Endothelial cell of umbilical vein (primary cell): ENCODE measurements at regions not wholly inside any gene's neighbourhood (a gene's known extent, or its start where the extent isn't known, plus 50 kb on each side); places are given as distances from the start of the nearest gene placed in this dataset.

Experiments used
- BruUV-seq: library from RNA; stranded (reverse); fragments of 400-500 nt; replicated peaks from 2 replicates; lab custom pipeline; 2021; lab: Mats Ljungman, UMichigan
- CTCF ChIA-PET: fragments of 300-600, 350-600 bp; sonication (Branson Sonifier 250); formaldehyde crosslinking; loops from one replicate; lab custom pipeline; 2021; ENCODE audit warnings: antibody characterized with exemption, inconsistent platforms; lab: Charles Lee
- POLR2A ChIA-PET: fragments of 300-600, 350-600 bp; sonication (Branson Sonifier 250); formaldehyde crosslinking; loops from one replicate; lab custom pipeline; 2021; ENCODE audit warnings: antibody characterized with exemption, inconsistent platforms; lab: Charles Lee
- DNase-seq: peaks from one replicate; pipeline ENCODE4 v3.0.0-alpha.2; 2011; ENCODE audit warnings: low read depth, low spot score
- FAIRE-seq: peaks from 2 replicates; lab custom pipeline; 2011; peaks lifted over from hg19 to GRCh38; lab: Jason Lieb, UNC
- H2AFZ ChIP-seq: 2 replicates; pipeline ENCODE4 v1.6.0; 2012; ENCODE audit warnings: low read depth, low read length, control low read depth, inconsistent platforms
- H3K27ac ChIP-seq: 2 replicates; pipeline ENCODE4 v1.5.1; 2011; ENCODE audit warnings: low read depth, mild to moderate bottlenecking, control low read depth, low read length, moderate library complexity; ENCODE audit not compliant: insufficient read depth
- H3K27me3 ChIP-seq, 2 experiments: 2 replicates each; pipeline versions ENCODE4 v1.6.0 to v1.6.1; 2011; ENCODE audit warnings: low read length in 2 of 2, mixed read lengths in 1 of 2; ENCODE audit not compliant: control insufficient read depth in 2 of 2, insufficient read depth in 2 of 2
- H3K36me3 ChIP-seq, 2 experiments: 2 replicates in 1 of 2; 3 replicates in 1 of 2; pipeline ENCODE4 v1.5.1; 2011; ENCODE audit warnings: low read length in 2 of 2, mild to moderate bottlenecking in 1 of 2, moderate library complexity in 1 of 2; ENCODE audit not compliant: control insufficient read depth in 2 of 2, insufficient read depth in 2 of 2; ENCODE audit errors: extremely low read depth in 1 of 2
- H3K4me1 ChIP-seq: 3 replicates; pipeline ENCODE4 v1.5.1; 2011; ENCODE audit warnings: mild to moderate bottlenecking, low read length; ENCODE audit not compliant: control insufficient read depth, insufficient read depth; ENCODE audit errors: extremely low read depth
- H3K4me2 ChIP-seq: 2 replicates; pipeline ENCODE4 v1.6.1; 2011; ENCODE audit warnings: low read length, control low read depth, mixed read lengths; ENCODE audit not compliant: insufficient read depth
- H3K4me3 ChIP-seq, 3 experiments: fragments of 200-600 bp in 1 of 3; sonication (generic), shearing (Covaris generic) in 1 of 3; replicated peaks in 1 of 3; 2 replicates each; pipeline ENCODE4 v1.5.1; 2011 to 2016; ENCODE audit warnings: control low read depth in 3 of 3, low read length in 3 of 3, mild to moderate bottlenecking in 2 of 3, inconsistent platforms in 1 of 3, low read depth in 1 of 3, moderate library complexity in 1 of 3; ENCODE audit not compliant: insufficient read depth in 1 of 3
- H3K79me2 ChIP-seq: 2 replicates; pipeline ENCODE4 v1.6.0; 2012; ENCODE audit warnings: low read length, inconsistent platforms; ENCODE audit not compliant: control insufficient read depth, insufficient read depth
- H3K9ac ChIP-seq: replicated peaks from 2 replicates; pipeline ENCODE3; 2011; ENCODE audit warnings: low read length, control low read depth; ENCODE audit not compliant: insufficient read depth; ENCODE audit errors: extremely low read depth
- H3K9me1 ChIP-seq: replicated peaks from 3 replicates; pipeline ENCODE4 v1.6.0; 2011; ENCODE audit warnings: mild to moderate bottlenecking, low read length; ENCODE audit not compliant: control insufficient read depth, insufficient read depth; ENCODE audit errors: extremely low read depth
- H3K9me3 ChIP-seq: replicated peaks from 2 replicates; pipeline ENCODE4 v1.5.1; 2012; ENCODE audit warnings: low read length, inconsistent platforms; ENCODE audit not compliant: control insufficient read depth, insufficient read depth
- H4K20me1 ChIP-seq: replicated peaks from 2 replicates; pipeline ENCODE3; 2011; ENCODE audit warnings: mild to moderate bottlenecking, low read length; ENCODE audit not compliant: control insufficient read depth, insufficient read depth; ENCODE audit errors: extremely low read depth
- EZH2 ChIP-seq: IDR thresholded peaks from 2 replicates; pipeline ENCODE4 v1.6.1; 2012; ENCODE audit warnings: borderline replicate concordance, low read depth, mild to moderate bottlenecking, moderate library complexity, low read length, inconsistent platforms; ENCODE audit not compliant: severe bottlenecking
- FOS ChIP-seq: IDR thresholded peaks from 2 replicates; pipeline ENCODE4 v1.6.1; 2011; ENCODE audit warnings: mild to moderate bottlenecking, low read length, moderate library complexity, borderline replicate concordance; ENCODE audit not compliant: insufficient read depth
- GATA2 ChIP-seq: IDR thresholded peaks from 2 replicates; pipeline ENCODE4 v1.7.0; 2011; ENCODE audit warnings: low read depth, mild to moderate bottlenecking, moderate library complexity, mixed read lengths, low read length; ENCODE audit not compliant: insufficient read length, insufficient read depth
- JUN ChIP-seq: IDR thresholded peaks from 2 replicates; pipeline ENCODE4 v1.6.1; 2011; ENCODE audit warnings: borderline replicate concordance, low read depth; ENCODE audit not compliant: insufficient read length, insufficient read depth
- MAX ChIP-seq: IDR thresholded peaks from 2 replicates; pipeline ENCODE4 v1.6.1; 2011; ENCODE audit not compliant: insufficient read depth, insufficient read length
- MYC ChIP-seq: IDR thresholded peaks from one replicate; pipeline ENCODE4 v1.6.1; 2011; ENCODE audit warnings: mild to moderate bottlenecking, low read depth, low read length
- POLR2A ChIP-seq: IDR thresholded peaks from 2 replicates; pipeline ENCODE4 v1.6.1; 2012; ENCODE audit warnings: low read depth, mild to moderate bottlenecking, control low read depth, low read length
- POLR2AphosphoS5 ChIP-seq: IDR thresholded peaks from 2 replicates; pipeline ENCODE4 v1.6.1; 2012; ENCODE audit warnings: low read depth, mild to moderate bottlenecking, control low read depth, low read length, moderate library complexity; ENCODE audit not compliant: insufficient read depth
- dilution Hi-C: fragments of 300-500 bp; cut with MboI; formaldehyde crosslinking; loops from one replicate; pipeline ENCODE4 v1.15.0; 2019; ENCODE audit warnings: low sequenced_read_pairs; ENCODE audit not compliant: extremely low pct_ligation_motif_present
- intact Hi-C: fragments of 100-400 bp; cut with micrococcal nuclease; formaldehyde crosslinking; loops from one replicate; pipeline ENCODE4 v1.10.0; 2022
- TF ChIP-seq, protein P1 (sequence below), 2 donors: IDR thresholded peaks; 1 replicate in 1 of 2; 2 replicates in 1 of 2; pipeline ENCODE4 v1.5.1; 2011; ENCODE audit warnings: low read length in 2 of 2, mild to moderate bottlenecking in 2 of 2, moderate library complexity in 2 of 2, control low read depth in 1 of 2, inconsistent platforms in 1 of 2, low read depth in 1 of 2; ENCODE audit not compliant: insufficient read depth in 1 of 2; ENCODE audit errors: extremely low read depth in 1 of 2

- FAIRE-seq (no peak), DNase-seq (no peak)
- H2AFZ ChIP-seq = no peak overlapping the region
- no peaks in the 10 kb centered on the region for H3K4me1 ChIP-seq
- dilution Hi-C loops = no loop called here
- H3K36me3 ChIP-seq = no peaks in the 10 kb centered on the region
- H3K9me3 ChIP-seq = no peaks in the 10 kb centered on the region
- intact Hi-C loops = no loop called here
- no peak overlapping the region for H3K4me2 ChIP-seq
- H3K4me3 ChIP-seq = no peak overlapping the region
- H3K9me1 ChIP-seq = no peaks in the 10 kb centered on the region
- TF ChIP-seq POLR2AphosphoS5 (no peak), MYC (no peak), POLR2A (no peak), EZH2 (no peak), JUN (no peak), FOS (no peak), MAX (no peak), GATA2 (no peak)
- TF ChIP-seq, protein P1, sequence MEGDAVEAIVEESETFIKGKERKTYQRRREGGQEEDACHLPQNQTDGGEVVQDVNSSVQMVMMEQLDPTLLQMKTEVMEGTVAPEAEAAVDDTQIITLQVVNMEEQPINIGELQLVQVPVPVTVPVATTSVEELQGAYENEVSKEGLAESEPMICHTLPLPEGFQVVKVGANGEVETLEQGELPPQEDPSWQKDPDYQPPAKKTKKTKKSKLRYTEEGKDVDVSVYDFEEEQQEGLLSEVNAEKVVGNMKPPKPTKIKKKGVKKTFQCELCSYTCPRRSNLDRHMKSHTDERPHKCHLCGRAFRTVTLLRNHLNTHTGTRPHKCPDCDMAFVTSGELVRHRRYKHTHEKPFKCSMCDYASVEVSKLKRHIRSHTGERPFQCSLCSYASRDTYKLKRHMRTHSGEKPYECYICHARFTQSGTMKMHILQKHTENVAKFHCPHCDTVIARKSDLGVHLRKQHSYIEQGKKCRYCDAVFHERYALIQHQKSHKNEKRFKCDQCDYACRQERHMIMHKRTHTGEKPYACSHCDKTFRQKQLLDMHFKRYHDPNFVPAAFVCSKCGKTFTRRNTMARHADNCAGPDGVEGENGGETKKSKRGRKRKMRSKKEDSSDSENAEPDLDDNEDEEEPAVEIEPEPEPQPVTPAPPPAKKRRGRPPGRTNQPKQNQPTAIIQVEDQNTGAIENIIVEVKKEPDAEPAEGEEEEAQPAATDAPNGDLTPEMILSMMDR (IDR thresholded peaks at IDR 0.05; ENCODE audit: extremely low read depth in 1 of 2, insufficient read depth in 1 of 2, low read depth in 1 of 2, low read length in 2 of 2) = no peak
- ChIA-PET POLR2A (no interaction called here), CTCF (no interaction called here)
- H3K27ac ChIP-seq = no peak overlapping the region
- no peaks in the 10 kb centered on the region for H3K79me2 ChIP-seq
- no peak overlapping the region for H3K9ac ChIP-seq
- no peaks in the 10 kb centered on the region for H4K20me1 ChIP-seq
- BruUV-seq = no TSS peak
- no peaks in the 10 kb centered on the region for H3K27me3 ChIP-seq
Measured at GRCh38 chr7:41559426-41559825, 143.5 kb downstream of the INHBA start.
